MM.1S (cell line): ENCODE measurements at regions not wholly inside any gene's neighbourhood (a gene's known extent, or its start where the extent isn't known, plus 50 kb on each side); places are given as distances from the start of the nearest gene placed in this dataset.

Experiments used
- DNase-seq: peaks from one replicate; pipeline ENCODE4 v3.0.0-alpha.2; 2015
- H2AFZ ChIP-seq: fragments of 300-600 bp; sonication (generic); 2 replicates; pipeline ENCODE4 v1.6.0; 2016; ENCODE audit warnings: antibody characterized with exemption, low read length
- H3F3A ChIP-seq: fragments of 300-600 bp; sonication (generic); 2 replicates; pipeline ENCODE4 v1.6.1; 2016; ENCODE audit warnings: mild to moderate bottlenecking, antibody characterized with exemption, low read length, moderate library complexity, mixed read lengths; ENCODE audit not compliant: insufficient read depth
- H3K27ac ChIP-seq: fragments of 300-600 bp; sonication (generic); 2 replicates; pipeline ENCODE4 v1.5.1; 2016; ENCODE audit warnings: mild to moderate bottlenecking, low read length
- H3K27me3 ChIP-seq: fragments of 300-600 bp; sonication (generic); replicated peaks from 2 replicates; pipeline ENCODE4 v1.6.0; 2016; ENCODE audit warnings: low read length; ENCODE audit not compliant: insufficient read depth
- H3K36me3 ChIP-seq: fragments of 300-600 bp; sonication (generic); replicated peaks from 2 replicates; pipeline ENCODE4 v1.6.1; 2016; ENCODE audit warnings: mild to moderate bottlenecking, low read length, mixed read lengths; ENCODE audit not compliant: insufficient read depth
- H3K4me1 ChIP-seq: fragments of 300-600 bp; sonication (generic); 2 replicates; pipeline ENCODE4 v1.6.1; 2016; ENCODE audit warnings: low read length, mixed read lengths
- H3K4me2 ChIP-seq: fragments of 300-600 bp; sonication (generic); 2 replicates; pipeline ENCODE4 v1.6.0; 2016; ENCODE audit warnings: low read depth, low read length
- H3K4me3 ChIP-seq: fragments of 300-600 bp; sonication (generic); 2 replicates; pipeline ENCODE4 v1.5.1; 2016; ENCODE audit warnings: low read length, mixed read lengths
- H3K79me2 ChIP-seq: fragments of 300-600 bp; sonication (generic); 2 replicates; pipeline ENCODE4 v1.6.1; 2016; ENCODE audit warnings: mixed run types, low read length, mixed read lengths
- H3K9ac ChIP-seq: fragments of 300-600 bp; sonication (generic); 2 replicates; pipeline ENCODE4 v1.6.1; 2016; ENCODE audit warnings: low read length, mixed read lengths
- H3K9me2 ChIP-seq: fragments of 300-600 bp; sonication (generic); replicated peaks from 2 replicates; pipeline ENCODE4 v1.6.1; 2016; ENCODE audit warnings: mild to moderate bottlenecking, low read length, mixed read lengths; ENCODE audit not compliant: insufficient read depth
- H3K9me3 ChIP-seq: fragments of 300-600 bp; sonication (generic); replicated peaks from 2 replicates; pipeline ENCODE4 v1.6.1; 2016; ENCODE audit warnings: mild to moderate bottlenecking, low read length, mixed read lengths; ENCODE audit not compliant: insufficient read depth
- H4K20me1 ChIP-seq: fragments of 300-600 bp; sonication (generic); 2 replicates; pipeline ENCODE4 v1.6.1; 2016; ENCODE audit warnings: mild to moderate bottlenecking, low read length, moderate library complexity, mixed read lengths; ENCODE audit not compliant: insufficient read depth
- EZH2 ChIP-seq: fragments of 300-600 bp; sonication (generic); optimal IDR thresholded peaks from 2 replicates; pipeline ENCODE3; 2017; ENCODE audit warnings: low read depth, mild to moderate bottlenecking, antibody characterized with exemption, low read length, mixed read lengths
- EZH2phosphoT487 ChIP-seq: fragments of 300-600 bp; sonication (generic); IDR thresholded peaks from 2 replicates; pipeline ENCODE4 v1.6.1; 2018; ENCODE audit warnings: antibody characterized with exemption, low read length
- TF ChIP-seq, protein P1 (sequence below): fragments of 300-600 bp; sonication (generic); IDR thresholded peaks from 2 replicates; pipeline ENCODE4 v1.5.1; 2016; ENCODE audit warnings: antibody characterized with exemption, low read length, mixed read lengths

- Histone ChIP-seq H3K79me2 (no peaks in the 10 kb centered on the region), H3K9ac (no peak overlapping the region), H3K27ac (peak overlapping the region; percentile 48; the same call in 1 of the 2 replicates), H3K4me1 (peaks cover 13% of the 10 kb centered on the region), H3K36me3 (no peaks in the 10 kb centered on the region), H3K9me2 (no peaks in the 10 kb centered on the region), H3K27me3 (no peaks in the 10 kb centered on the region), H3K4me2 (no peak overlapping the region), H3K4me3 (no peak overlapping the region), H4K20me1 (no peaks in the 10 kb centered on the region), H2AFZ (no peak overlapping the region), H3F3A (peaks cover 4% of the 10 kb centered on the region; the same call in 1 of the 2 replicates), H3K9me3 (no peaks in the 10 kb centered on the region)
- TF ChIP-seq EZH2 (no peak), EZH2phosphoT487 (no peak)
- TF ChIP-seq, protein P1, sequence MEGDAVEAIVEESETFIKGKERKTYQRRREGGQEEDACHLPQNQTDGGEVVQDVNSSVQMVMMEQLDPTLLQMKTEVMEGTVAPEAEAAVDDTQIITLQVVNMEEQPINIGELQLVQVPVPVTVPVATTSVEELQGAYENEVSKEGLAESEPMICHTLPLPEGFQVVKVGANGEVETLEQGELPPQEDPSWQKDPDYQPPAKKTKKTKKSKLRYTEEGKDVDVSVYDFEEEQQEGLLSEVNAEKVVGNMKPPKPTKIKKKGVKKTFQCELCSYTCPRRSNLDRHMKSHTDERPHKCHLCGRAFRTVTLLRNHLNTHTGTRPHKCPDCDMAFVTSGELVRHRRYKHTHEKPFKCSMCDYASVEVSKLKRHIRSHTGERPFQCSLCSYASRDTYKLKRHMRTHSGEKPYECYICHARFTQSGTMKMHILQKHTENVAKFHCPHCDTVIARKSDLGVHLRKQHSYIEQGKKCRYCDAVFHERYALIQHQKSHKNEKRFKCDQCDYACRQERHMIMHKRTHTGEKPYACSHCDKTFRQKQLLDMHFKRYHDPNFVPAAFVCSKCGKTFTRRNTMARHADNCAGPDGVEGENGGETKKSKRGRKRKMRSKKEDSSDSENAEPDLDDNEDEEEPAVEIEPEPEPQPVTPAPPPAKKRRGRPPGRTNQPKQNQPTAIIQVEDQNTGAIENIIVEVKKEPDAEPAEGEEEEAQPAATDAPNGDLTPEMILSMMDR: no peak
- peak; percentile 63 for DNase-seq
Observed at GRCh38 chr5:148928141-148928540, 101.7 kb downstream of the ADRB2 start.

GRCh38 chr5:148931453-148932057, 105.1 kb downstream of the ADRB2 start:
- TF ChIP-seq EZH2phosphoT487 (no peak), EZH2 (no peak)
- TF ChIP-seq, protein P1: no peak
- Histone ChIP-seq H3F3A (peaks cover 4% of the 10 kb centered on the region; the same call in 1 of the 2 replicates), H3K9me2 (no peaks in the 10 kb centered on the region), H3K4me2 (no peak overlapping the region), H3K27me3 (no peaks in the 10 kb centered on the region), H4K20me1 (no peaks in the 10 kb centered on the region), H3K27ac (no peak overlapping the region), H3K9ac (no peak overlapping the region), H3K4me3 (no peak overlapping the region), H3K9me3 (no peaks in the 10 kb centered on the region), H3K4me1 (peaks cover 13% of the 10 kb centered on the region), H2AFZ (no peak overlapping the region), H3K36me3 (no peaks in the 10 kb centered on the region), H3K79me2 (no peaks in the 10 kb centered on the region)
- no peak for DNase-seq

DNA sequence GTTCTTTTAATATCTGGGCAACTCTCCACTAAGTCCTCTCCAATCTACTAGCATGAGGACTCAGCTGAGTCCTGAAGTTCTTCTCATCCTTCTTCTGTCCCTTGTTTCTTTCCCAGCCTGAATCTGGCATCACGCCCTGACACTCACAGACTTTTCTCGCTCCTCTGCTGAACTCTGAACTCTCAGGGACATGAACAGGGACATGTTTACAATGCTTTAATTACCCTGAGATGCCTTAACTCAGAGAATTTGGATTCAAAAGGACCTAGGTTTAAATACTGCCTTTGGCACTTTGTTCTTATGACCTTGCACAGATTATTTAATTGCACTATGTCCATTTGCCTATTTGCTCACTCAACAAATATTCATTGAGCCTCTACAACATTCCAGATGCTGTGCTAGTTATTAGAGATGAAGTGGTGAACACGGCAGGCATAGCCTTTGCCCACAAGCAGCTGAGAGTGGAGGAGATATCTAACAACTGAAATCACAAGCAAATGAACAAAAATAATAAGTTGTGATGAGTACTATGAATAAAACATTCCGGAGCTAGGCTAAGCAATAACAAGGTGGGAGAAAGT, 106.0 kb downstream of the ADRB2 start:
- no peak overlapping the region for H3K4me3 ChIP-seq
- H2AFZ ChIP-seq: no peak overlapping the region
- H3K9me3 ChIP-seq: no peaks in the 10 kb centered on the region
- no peak for DNase-seq
- no peaks in the 10 kb centered on the region for H3K9me2 ChIP-seq
- TF ChIP-seq EZH2phosphoT487: no peak
- no peaks in the 10 kb centered on the region for H3K36me3 ChIP-seq
- no peak overlapping the region for H3K4me2 ChIP-seq
- peaks cover 4% of the 10 kb centered on the region; the same call in 1 of the 2 replicates for H3F3A ChIP-seq
- H3K4me1 ChIP-seq: peaks cover 11% of the 10 kb centered on the region
- no peaks in the 10 kb centered on the region for H3K27me3 ChIP-seq
- H3K9ac ChIP-seq: no peak overlapping the region
- no peaks in the 10 kb centered on the region for H4K20me1 ChIP-seq
- H3K79me2 ChIP-seq: no peaks in the 10 kb centered on the region
- no peak overlapping the region for H3K27ac ChIP-seq

DNA sequence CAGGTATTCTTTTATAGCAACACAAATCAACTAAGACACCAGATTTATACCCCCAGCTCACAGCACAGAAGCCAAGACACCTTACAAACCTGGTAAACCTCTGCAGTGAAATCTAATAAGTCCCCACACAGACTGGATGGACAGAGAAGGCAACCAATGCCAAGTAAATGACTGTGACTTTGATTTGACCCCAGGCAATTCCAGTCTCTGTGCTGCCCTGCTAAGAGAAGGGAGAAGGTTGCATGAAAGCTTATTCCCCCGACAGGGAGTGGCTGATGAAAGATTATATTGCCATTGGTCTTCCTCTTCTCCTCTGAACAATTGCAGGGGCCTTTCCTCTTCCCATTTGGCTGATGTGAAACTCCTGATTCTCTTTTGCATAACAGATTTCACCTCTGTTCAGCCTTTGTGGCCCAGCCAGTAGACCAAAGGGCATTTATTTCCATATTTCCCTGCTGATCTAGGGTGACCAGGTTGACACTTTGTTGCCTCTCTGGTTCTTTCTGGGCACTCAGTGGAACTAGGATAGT, 107.6 kb downstream of the ADRB2 start:
- H3F3A ChIP-seq: no peaks in the 10 kb centered on the region
- no peak for DNase-seq
- no peaks in the 10 kb centered on the region for H3K9me2 ChIP-seq
- no peak for TF ChIP-seq EZH2
- TF ChIP-seq, protein P1: no peak
- no peak for TF ChIP-seq EZH2phosphoT487
- H4K20me1 ChIP-seq: no peaks in the 10 kb centered on the region
- H3K27ac ChIP-seq: no peak overlapping the region
- H3K36me3 ChIP-seq: no peaks in the 10 kb centered on the region
- no peak overlapping the region for H2AFZ ChIP-seq
- no peak overlapping the region for H3K4me2 ChIP-seq
- H3K4me3 ChIP-seq: no peak overlapping the region
- H3K9ac ChIP-seq: no peak overlapping the region
- no peaks in the 10 kb centered on the region for H3K4me1 ChIP-seq
- no peaks in the 10 kb centered on the region for H3K27me3 ChIP-seq
- H3K79me2 ChIP-seq: no peaks in the 10 kb centered on the region
- no peaks in the 10 kb centered on the region for H3K9me3 ChIP-seq
